GM12801 (cell line): ENCODE measurements at regions not wholly inside any gene's neighbourhood (a gene's known extent, or its start where the extent isn't known, plus 50 kb on each side); places are given as distances from the start of the nearest gene placed in this dataset.

Experiments
- CTCF ChIP-seq: IDR thresholded peaks from one replicate; pipeline ENCODE4 v1.5.1; 2011; ENCODE audit warnings: control low read depth; ENCODE audit not compliant: insufficient read length; ENCODE audit errors: extremely low read depth

GRCh38 chr15:39171944-39172368 lies 408.9 kb upstream of the THBS1 start:
- TF ChIP-seq CTCF = no peak

DNA sequence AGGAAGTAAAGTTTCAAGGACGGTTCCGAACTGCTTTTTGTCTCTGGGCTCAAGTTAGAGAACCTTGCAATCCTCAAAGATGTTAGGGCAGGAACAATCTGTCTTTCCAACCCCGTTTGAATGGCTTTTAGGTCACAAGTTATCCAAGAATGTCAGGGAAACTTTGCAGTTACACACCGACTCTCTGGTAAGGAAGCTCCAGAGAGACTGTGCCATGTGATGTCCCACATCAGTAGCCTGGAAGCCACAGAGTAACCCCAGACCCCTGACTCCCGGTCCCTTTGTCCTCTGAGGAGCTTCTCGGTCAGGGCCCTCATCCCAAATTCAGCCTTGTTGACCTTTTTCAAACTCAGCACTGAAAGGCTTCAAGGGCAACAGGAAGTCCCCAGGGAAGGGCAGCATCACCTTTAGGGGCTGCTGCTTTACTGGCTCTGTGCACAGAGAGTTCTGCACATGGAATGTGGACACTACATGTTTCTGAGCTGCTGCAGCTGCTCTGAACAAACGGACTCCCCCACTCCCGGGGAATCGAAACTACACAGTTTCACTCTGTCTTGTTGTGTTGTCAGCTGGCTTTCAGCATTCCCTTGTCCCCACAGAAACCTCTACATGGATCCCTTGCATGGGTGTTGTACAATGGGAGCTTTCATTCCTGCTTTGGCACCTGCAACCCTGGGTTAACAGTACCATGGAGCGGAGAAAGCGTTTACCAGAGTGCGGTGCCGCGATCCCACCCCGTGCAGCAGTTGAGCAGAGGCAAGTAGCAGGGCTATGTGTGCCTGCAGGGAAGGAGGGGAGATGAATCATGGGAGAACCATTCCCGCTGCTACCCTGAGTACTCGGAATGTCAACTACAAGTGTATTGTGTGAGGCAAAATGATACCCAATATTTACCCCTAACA lies 408.2 kb upstream of the THBS1 start:
- TF ChIP-seq CTCF = no peak

DNA sequence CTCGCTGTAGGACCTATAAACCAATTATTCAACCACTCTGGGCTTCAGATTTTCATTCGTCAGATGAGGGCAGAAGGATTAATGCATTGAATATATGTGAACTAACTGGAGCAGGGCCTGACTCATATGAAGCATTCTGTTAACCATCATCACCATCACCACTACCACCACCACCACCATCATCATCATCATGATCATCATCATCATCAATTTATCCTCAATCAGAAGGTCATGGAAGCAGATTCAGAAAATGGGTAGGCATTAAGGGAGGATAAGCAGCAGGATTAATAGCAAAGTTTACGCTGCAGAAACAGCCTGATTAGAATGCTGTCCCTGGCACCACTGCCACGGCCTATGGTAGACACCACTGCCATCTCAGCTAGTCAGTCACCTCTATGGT lies 407.5 kb upstream of the THBS1 start:
- no peak for TF ChIP-seq CTCF

DNA sequence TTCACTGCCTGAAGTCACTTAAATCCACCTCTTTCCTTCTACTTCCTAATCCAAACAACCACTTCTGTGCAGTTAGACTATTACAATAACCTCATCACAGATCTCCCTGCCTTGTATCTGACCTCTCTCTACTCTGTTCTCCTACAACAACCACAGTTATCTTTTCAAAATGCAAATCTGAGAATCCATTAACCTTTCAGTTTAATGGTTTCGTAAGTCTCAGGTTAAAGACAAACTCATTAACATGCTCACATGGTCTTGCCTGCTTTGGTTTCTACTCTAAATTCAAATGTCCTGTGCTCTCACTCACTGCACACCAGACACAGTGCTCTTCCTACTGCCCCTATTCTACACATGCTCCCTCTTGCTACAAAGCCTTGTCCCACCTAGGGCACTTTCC lies 406.5 kb upstream of the THBS1 start:
- no peak for TF ChIP-seq CTCF

DNA sequence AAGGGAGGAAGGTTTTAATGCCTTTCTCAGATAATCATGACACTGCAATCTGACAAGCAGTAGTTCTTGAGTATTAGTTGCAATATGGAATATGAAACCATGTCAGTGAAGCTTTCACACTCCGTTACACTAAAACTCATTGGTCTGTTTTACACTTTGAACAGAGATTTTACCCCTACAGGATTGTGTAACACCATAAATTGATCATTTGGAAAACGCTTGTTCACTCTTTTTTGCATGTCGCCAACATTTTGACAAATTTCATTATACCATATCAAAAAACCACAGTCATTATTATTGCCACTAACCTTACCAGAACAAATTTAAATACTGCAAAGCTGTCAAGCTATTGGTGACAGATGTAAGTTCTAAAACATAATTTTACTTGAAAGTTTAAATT lies 404.8 kb upstream of the THBS1 start:
- TF ChIP-seq CTCF = no peak

DNA sequence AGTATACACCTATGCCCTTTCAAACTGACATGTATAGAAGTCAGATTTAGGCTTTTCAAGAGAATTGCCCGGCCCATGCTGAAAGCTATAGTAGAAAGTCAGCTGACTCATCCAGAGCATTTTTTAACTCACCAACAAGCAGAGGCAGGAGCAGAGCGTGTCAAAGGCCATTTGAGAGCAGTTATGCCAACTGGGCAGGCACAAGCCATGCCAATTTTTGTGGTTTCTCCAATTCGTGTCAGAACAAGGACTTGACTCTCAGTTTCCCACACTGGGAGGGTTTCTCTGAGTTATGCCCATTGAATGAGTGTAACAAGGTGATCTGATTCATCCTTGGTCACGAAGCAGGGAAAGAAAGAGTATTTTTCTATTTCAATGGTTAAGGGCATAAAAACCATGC lies 403.3 kb upstream of the THBS1 start:
- no peak for TF ChIP-seq CTCF

DNA sequence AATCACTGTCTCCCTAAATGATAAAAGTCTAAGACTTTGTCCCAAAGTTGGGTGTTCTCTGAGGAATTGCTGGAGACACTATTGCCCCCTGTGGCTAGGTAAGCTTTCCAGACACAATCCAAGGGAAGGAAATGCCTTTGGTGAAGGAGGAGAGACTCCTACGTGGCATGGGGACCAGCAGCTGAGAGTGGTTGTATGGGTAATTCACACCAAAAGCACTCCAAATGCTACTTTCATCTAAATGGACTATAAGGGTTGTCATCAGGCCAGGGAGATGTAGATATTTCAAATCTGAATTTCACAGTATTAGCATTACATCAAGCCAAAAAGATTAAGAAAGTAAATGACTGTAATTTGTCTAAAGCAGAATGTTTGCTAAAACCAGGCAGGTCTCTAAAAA lies 400.8 kb upstream of the THBS1 start:
- no peak for TF ChIP-seq CTCF
